ENCODE measurements at regions not wholly inside any gene's neighbourhood (a gene's known extent, or its start where the extent isn't known, plus 50 kb on each side); places are given as distances from the start of the nearest gene placed in this dataset.

DNA sequence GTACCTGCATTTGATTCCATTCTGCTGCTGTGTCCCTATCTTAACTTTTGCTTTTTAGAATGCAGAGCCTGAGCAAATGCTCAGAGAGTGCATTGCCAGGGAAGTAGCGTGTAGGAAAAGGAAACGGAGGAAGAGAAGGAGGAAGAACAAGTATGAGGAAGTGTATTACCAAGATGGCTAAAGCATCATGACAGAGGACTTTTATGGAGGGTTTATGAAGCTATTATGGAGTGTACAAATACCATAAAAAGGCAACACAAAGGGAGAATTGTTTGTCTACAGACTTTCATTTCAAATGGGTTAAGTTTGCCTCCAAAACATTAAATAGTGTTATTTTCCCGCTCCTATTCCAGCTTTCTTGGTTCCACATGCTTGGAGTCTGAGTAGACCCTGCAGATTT is 1899.8 kb upstream of the NUDT12 start:
- TF ChIP-seq, protein P1, sequence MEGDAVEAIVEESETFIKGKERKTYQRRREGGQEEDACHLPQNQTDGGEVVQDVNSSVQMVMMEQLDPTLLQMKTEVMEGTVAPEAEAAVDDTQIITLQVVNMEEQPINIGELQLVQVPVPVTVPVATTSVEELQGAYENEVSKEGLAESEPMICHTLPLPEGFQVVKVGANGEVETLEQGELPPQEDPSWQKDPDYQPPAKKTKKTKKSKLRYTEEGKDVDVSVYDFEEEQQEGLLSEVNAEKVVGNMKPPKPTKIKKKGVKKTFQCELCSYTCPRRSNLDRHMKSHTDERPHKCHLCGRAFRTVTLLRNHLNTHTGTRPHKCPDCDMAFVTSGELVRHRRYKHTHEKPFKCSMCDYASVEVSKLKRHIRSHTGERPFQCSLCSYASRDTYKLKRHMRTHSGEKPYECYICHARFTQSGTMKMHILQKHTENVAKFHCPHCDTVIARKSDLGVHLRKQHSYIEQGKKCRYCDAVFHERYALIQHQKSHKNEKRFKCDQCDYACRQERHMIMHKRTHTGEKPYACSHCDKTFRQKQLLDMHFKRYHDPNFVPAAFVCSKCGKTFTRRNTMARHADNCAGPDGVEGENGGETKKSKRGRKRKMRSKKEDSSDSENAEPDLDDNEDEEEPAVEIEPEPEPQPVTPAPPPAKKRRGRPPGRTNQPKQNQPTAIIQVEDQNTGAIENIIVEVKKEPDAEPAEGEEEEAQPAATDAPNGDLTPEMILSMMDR (IDR thresholded peaks at IDR 0.05; ENCODE audit: low read depth, low read length, missing control alignments), result no peak
- DNase-seq (ENCODE audit: low read depth), result no peak
- no peak overlapping the region for H3K4me3 ChIP-seq (ENCODE audit: low read depth, low read length)

DNA sequence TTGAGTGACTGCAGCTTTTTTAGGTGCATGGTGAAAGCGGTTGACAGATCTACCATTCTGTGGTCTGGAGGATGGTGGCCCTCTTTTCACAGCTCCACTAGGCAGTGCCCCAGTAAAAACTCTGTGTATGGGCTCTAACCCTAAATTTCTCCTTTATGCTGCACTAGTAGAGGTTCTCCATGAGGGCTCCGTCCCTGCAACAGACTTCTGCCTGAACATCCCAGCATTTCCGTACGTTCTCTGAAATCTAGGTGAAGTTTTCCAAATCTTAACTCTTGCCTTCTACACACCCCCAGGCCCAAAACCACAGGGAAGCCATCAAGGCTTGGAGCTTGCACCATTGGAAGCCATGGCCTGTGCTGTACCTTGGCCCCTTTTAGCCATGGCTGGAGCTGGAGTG is 1898.1 kb upstream of the NUDT12 start:
- DNase-seq (ENCODE audit: low read depth), result no peak
- no peak overlapping the region for H3K4me3 ChIP-seq (ENCODE audit: low read depth, low read length)
- TF ChIP-seq, protein P1 (IDR thresholded peaks at IDR 0.05; ENCODE audit: low read depth, low read length, missing control alignments), result no peak

DNA sequence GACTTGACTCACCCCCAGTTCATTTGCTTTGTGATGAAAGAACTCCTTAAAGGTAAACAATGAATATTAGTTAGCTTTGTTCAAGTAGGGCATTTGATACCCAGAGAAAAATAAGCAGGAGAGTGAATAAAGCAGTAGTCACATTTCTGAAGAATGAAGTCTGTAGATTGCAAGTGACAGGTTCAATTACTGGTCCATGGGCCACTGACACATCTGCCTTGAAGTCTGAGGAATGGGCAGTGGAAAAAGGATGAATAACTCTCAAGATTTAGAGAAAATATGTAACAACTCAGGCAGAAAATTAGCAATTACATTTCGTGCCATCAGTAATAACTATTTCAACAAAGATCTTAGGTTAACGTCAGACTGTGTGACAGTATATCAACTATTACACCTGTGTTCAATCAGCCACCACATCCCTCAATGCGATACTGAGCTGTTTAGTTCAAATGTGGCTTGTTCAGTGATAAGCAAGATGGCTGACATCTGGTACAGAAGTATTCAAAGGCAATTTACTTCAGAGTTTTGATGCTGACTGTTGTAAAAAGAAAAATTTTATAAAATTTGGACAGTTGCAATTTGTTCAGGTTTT is 1890.7 kb upstream of the NUDT12 start:
- TF ChIP-seq, protein P1 (IDR thresholded peaks at IDR 0.05; ENCODE audit: low read depth, low read length, missing control alignments), result no peak
- DNase-seq (ENCODE audit: low read depth), result no peak
- no peak overlapping the region for H3K4me3 ChIP-seq (ENCODE audit: low read depth, low read length)

DNA sequence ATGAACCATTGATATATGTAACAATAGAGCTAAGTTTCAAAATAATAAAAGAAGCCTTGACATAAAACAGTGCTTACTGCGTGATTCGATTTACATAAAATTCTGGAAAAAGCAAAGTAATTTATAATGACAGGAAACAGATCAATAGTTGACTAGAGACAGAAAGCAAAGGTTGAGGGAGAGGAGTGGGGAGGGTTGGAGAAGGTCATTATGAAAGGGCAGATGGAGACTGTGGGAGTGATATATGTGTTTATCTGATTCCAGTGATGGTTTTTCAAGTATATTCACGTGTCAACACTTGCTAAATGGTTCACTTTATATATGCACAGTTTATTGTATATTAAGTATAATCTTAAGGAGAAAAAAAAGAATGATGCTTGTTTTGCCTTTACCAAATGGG is 1885.7 kb upstream of the NUDT12 start:
- TF ChIP-seq, protein P1 (IDR thresholded peaks at IDR 0.05; ENCODE audit: low read depth, low read length, missing control alignments), result no peak
- no peak overlapping the region for H3K4me3 ChIP-seq (ENCODE audit: low read depth, low read length)
- no peak for DNase-seq (ENCODE audit: low read depth)

DNA sequence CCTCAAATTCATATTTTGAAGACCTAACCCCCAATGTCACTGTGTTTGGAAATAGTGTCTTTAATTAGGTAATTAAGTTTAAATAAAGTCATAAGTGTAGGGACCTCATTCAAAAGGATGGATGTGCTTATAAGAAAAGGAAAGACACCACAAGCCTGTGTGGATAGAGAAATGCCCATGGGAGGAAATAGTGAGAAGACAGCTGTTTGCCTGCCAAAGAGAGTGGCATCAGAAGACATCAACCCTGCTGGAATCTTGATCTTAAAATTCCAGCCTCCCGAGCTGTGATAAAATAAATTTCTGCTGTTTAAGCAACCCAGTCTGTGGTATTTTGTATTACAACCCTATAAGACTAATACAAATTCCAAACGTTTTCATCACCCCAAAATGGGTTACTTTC is 1867.9 kb upstream of the NUDT12 start:
- no peak for DNase-seq (ENCODE audit: low read depth)
- TF ChIP-seq, protein P1 (IDR thresholded peaks at IDR 0.05; ENCODE audit: low read depth, low read length, missing control alignments), result no peak
- H3K4me3 ChIP-seq (ENCODE audit: low read depth, low read length), result no peak overlapping the region

DNA sequence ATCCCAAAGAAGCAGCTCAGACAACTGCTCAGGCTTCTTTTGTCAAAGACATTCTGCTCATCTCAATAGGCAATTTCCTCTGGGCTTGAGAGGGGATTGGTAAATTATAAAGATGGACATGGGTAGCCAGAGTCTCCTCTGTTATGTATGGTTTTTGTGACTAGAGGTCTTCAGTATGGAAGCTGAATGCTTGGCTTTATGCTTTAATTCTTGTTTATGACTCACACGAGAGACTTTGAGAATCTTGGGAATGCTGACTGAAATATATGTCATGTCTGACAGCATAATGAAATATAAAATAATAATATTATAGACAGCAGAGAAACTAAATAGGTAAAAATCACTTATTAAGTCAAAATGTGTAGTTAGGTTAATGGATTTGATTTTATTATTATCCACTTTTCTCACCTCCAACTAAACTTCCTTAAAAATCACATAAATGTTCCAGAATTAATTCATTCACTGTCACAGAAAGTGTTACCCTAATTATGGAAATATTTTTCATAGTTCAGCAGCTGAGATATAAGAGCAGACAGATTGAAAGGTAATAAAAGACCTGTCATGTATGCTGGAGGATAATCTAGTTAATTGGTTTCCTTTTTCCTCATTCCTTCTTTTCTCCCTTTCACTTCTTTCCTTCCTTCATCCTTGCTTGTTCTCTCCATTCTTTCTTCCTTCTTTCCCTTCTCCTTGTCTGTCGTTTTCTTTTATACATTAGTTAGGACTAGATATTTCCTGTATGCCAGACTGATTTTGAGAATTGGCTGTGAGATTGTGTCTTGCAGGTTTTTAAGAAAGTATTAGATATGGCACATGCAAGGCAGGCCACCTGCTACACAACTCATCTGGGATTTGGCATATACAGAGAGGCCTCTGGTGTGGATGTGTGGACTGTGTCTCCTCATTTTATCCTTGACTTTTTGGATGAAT is 1866.1 kb upstream of the NUDT12 start:
- TF ChIP-seq, protein P1 (IDR thresholded peaks at IDR 0.05; ENCODE audit: low read depth, low read length, missing control alignments), result no peak
- H3K4me3 ChIP-seq (ENCODE audit: low read depth, low read length), result no peak overlapping the region
- no peak for DNase-seq (ENCODE audit: low read depth)

All from GM12864 (cell line).